ENCODE measurements at regions not wholly inside any gene's neighbourhood (a gene's known extent, or its start where the extent isn't known, plus 50 kb on each side); places are given as distances from the start of the nearest gene placed in this dataset.
A peak's percentile ranks its signal among the peaks of the same experiment; 100 is the strongest.
"Not testable (repeated sequence)": the region's sequence is repeated elsewhere in the genome, so short reads cannot be mapped to it uniquely, and the experiment has no call there.

DNA sequence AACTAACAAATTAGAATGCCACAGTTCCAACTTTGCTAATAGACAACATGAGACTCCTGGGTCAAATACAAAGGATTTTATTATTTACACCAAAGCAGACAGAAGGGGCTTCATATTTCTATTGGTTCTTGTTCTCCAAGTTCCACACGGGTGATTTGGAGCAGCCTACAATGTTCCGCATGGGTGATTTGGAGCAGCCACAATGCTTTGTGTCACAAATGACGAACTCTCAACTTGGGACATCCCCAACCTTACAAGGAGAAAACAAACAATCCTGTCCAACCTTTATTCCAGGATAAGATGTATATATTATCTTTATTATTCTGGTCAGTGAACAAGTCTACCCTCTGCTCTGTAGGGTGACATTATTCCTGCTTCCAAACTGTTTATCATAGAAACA is 694.3 kb upstream of the MGAT4C start:
- DNase-seq (ENCODE audit: low read depth, low spot score) = no peak

- DNase-seq (ENCODE audit: low read depth, low spot score) = no peak
Measured at GRCh38 chr12:86950043-86950442, 693.9 kb upstream of the MGAT4C start.

DNA sequence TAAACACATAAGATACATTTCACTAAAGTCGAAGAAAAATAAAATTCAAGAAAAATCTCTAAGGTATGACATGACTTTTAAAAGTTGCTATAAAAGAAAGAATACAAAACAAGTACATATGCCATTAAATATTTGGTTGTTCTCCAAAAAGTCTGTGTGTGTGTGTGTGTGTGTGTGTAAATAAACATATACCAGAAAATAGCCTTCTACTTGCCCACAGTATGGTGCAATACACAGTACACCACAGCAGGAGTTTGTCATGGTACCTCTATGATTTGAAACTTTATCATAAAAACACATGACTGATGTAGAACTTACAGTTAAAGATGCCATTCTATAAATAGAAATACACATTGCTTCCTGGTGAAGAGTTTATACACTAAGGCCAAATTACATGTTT is 692.7 kb upstream of the MGAT4C start:
- peak; percentile 27 for DNase-seq (ENCODE audit: low read depth, low spot score)

- no peak for DNase-seq (ENCODE audit: low read depth, low spot score)
Measured at GRCh38 chr12:86945685-86946196, 689.5 kb upstream of the MGAT4C start.

DNA sequence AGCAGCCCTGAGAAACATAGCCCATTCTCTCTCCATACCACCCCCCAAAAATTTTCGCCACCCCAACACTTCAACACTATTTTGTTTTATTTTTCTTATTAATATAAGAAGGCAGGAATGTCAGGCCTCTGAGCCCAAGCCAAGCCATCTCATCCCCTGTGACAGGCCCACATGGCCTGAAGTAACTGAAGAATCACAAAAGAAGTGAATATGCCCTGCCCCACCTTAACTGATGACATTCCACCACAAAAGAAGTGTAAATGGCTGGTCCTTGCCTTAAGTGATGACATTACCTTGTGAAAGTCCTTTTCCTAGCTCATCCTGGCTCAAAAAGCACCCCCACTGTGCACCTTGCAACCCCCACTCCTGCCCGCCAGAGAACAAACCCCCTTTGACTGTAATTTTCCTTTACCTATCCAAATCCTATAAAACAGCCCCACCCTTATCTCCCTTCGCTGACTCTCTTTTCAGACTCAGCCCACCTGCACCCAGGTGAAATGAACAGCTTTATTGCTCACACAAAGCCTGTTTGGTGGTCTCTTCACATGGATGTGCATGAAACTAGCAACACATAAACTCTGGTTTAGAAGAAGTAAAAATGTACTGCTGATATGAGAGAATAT is 688.1 kb upstream of the MGAT4C start:
- not testable (repeated sequence) for DNase-seq (ENCODE audit: low read depth, low spot score)

GRCh38 chr12:86931714-86932113 is 675.5 kb upstream of the MGAT4C start:
- no peak for DNase-seq (ENCODE audit: low read depth, low spot score)

- DNase-seq (ENCODE audit: low read depth, low spot score) = no peak
Measured at GRCh38 chr12:86929962-86930361, 673.8 kb upstream of the MGAT4C start.

GRCh38 chr12:86917121-86917520 is 660.9 kb upstream of the MGAT4C start:
- no peak for DNase-seq (ENCODE audit: low read depth, low spot score)

- DNase-seq (ENCODE audit: low read depth, low spot score) = peak; percentile 13
Measured at GRCh38 chr12:86914721-86915120, 658.5 kb upstream of the MGAT4C start.

DNA sequence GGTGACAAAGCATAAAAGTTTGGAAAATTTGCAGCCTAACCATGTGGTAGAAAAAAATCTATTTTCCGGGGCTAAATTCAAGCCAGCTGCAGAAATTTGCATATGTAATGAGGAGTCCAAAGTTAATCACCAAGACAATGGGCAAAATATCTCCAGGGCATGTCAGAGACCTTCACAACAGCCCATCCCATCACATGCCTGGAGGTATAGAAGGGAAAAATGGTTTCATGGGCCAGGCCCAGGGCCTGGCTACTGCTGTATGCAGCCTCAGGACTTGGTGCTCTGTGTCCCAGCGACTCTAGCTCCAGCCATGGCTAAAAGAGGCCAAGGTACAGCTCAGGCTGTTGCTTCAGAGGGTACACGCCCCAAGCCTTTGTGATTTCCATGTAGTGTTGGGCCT is 655.8 kb upstream of the MGAT4C start:
- no peak for DNase-seq (ENCODE audit: low read depth, low spot score)

DNA sequence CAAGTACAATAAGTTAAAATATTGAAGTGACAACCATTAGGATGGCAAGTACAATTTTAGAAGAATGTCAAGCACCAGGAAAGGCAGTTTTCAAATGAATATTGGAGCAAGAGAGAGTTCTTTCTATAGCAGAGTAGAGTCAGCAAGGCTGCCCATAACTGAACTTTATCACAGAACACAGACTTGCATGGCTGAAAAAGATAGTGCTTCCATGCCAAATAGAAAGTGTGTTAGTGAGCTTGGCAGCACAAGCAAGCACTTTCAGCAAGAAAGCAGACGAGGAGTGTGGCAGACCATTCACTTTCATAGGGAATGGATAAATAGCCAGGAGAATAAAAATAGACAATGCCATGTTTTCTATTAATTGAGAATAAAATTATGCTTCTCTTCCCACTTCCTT is 647.0 kb upstream of the MGAT4C start:
- no peak for DNase-seq (ENCODE audit: low read depth, low spot score)

DNA sequence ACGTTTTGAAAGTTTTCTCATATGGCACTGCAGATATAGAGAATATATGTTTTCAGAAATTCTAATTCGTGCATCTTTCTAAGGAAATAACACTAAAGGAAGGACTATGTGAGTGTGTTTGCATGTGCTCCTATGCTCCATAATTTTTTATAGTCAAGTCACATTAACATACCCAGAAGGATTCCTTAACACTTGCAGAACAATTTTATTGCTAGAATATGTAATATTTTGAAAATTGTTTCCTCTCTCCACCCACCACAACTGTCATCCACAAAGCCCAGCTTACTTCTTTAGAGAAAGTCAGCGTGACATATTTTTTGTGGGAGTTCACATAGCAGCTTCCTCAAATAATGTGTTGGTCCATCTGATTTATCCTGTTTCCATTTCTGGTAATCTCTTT is 604.6 kb upstream of the MGAT4C start:
- DNase-seq (ENCODE audit: low read depth, low spot score) = no peak

- no peak for DNase-seq (ENCODE audit: low read depth, low spot score)
Measured at GRCh38 chr12:86852451-86852850, 596.3 kb upstream of the MGAT4C start.

GRCh38 chr12:86838711-86839110 is 582.5 kb upstream of the MGAT4C start:
- no peak for DNase-seq (ENCODE audit: low read depth, low spot score)

GRCh38 chr12:86838260-86838659 is 582.1 kb upstream of the MGAT4C start:
- DNase-seq (ENCODE audit: low read depth, low spot score) = no peak

- DNase-seq (ENCODE audit: low read depth, low spot score) = no peak
Measured at GRCh38 chr12:86837246-86837645, 581.1 kb upstream of the MGAT4C start.

DNA sequence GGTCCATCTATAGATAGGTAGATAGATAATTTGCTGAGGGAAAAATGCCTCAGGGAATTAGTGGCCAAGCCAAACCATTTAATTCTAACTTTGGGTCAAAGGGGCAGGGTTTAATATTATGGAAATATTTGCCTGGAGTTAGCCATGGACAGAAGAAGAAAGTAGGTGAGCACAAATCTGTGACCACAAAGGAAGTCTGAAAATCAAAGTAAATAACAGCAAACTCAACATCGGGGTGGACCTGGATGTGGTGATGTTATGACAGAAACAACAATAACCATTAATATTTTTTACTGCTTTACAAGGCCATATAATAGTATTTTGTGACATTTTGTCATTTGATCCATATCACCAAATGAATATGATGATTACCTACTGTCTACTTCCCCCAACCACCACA is 578.0 kb upstream of the MGAT4C start:
- DNase-seq (ENCODE audit: low read depth, low spot score) = no peak

GRCh38 chr12:86827409-86827808 is 571.2 kb upstream of the MGAT4C start:
- DNase-seq (ENCODE audit: low read depth, low spot score) = no peak

- DNase-seq (ENCODE audit: low read depth, low spot score) = no peak
Measured at GRCh38 chr12:86826051-86826450, 569.9 kb upstream of the MGAT4C start.

GRCh38 chr12:86801439-86801838 is 545.2 kb upstream of the MGAT4C start:
- no peak for DNase-seq (ENCODE audit: low read depth, low spot score)

DNA sequence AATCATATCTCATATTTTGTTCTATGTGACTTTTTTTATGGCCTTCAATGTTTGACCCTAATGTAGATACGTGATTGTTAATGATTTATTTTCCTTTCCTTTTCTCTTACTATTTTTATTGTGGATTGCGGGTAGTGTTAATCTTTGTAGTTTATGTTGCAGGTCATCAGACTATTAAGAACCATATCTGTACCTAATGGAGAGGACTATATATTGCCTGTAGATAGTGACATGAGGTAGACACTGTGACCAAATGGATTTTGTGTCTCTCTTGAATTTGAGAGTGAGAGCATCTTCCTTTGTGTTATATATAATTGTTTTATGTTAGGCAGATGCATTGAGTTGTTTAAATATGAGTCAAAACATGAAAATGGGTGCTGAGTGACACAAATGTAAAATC is 543.4 kb upstream of the MGAT4C start:
- DNase-seq (ENCODE audit: low read depth, low spot score) = no peak

- DNase-seq (ENCODE audit: low read depth, low spot score) = no peak
Measured at GRCh38 chr12:86796550-86796949, 540.4 kb upstream of the MGAT4C start.

DNA sequence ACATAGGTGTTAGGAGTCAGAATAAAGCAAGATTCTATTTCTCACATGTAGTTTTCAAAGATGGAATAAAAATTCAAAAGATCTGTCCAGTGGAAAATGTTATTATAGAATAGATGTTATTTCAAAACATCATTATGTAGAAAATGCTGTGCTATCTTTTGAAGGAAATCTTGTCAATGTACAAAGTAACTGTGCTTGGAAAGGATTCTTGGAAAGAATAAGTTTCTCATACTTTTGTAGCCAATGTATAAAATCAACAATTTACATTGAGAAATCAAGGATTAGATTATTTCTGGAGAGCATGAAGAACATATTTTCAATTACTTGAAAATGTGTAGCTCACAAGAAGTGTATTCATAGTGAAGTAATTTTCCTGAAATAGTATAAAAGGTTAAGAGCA is 532.5 kb upstream of the MGAT4C start:
- DNase-seq (ENCODE audit: low read depth, low spot score) = no peak

GRCh38 chr12:86787419-86787818 is 531.2 kb upstream of the MGAT4C start:
- no peak for DNase-seq (ENCODE audit: low read depth, low spot score)
